ENCODE measurements at regions not wholly inside any gene's neighbourhood (a gene's known extent, or its start where the extent isn't known, plus 50 kb on each side); places are given as distances from the start of the nearest gene placed in this dataset.

GRCh38 chr2:106280722-106281446 lies 86.8 kb upstream of the UXS1 start:
- Mint-ChIP-seq H3K9me3 (no peaks in the 10 kb centered on the region), H3K36me3 (ENCODE audit: low read depth) (no peaks in the 10 kb centered on the region), H3K4me3 (peak overlapping the region in 1 of 3 experiments; percentile 24), H3K4me1 (peaks cover 68% of the 10 kb centered on the region), H3K27me3 (ENCODE audit: low read depth) (peaks cover 9% of the 10 kb centered on the region), H3K27ac (peak overlapping the region; percentile 37 to 87 (median 49))
- TF ChIP-seq CTCF (IDR thresholded peaks at IDR 0.05; ENCODE audit: unreplicated experiment in 3 of 3), result no peak

GRCh38 chr2:106280224-106280623 lies 86.1 kb upstream of the UXS1 start:
- Mint-ChIP-seq H3K27me3 (ENCODE audit: low read depth) (peaks cover 9% of the 10 kb centered on the region), H3K9me3 (no peaks in the 10 kb centered on the region), H3K4me1 (peaks cover 63% of the 10 kb centered on the region), H3K36me3 (ENCODE audit: low read depth) (no peaks in the 10 kb centered on the region), H3K27ac (peak overlapping the region; percentile 87 to 91 (median 88)), H3K4me3 (no peak overlapping the region)
- no peak for TF ChIP-seq CTCF (IDR thresholded peaks at IDR 0.05; ENCODE audit: unreplicated experiment in 3 of 3)

GRCh38 chr2:106278112-106278876 lies 84.2 kb upstream of the UXS1 start:
- Mint-ChIP-seq H3K27me3 (ENCODE audit: low read depth) (peaks cover 3% of the 10 kb centered on the region), H3K27ac (peak overlapping the region; percentile 45 to 92 (median 88)), H3K4me3 (no peak overlapping the region), H3K4me1 (peaks cover 58% of the 10 kb centered on the region), H3K9me3 (no peaks in the 10 kb centered on the region), H3K36me3 (ENCODE audit: low read depth) (no peaks in the 10 kb centered on the region)
- TF ChIP-seq CTCF (IDR thresholded peaks at IDR 0.05; ENCODE audit: unreplicated experiment in 3 of 3), result no peak

GRCh38 chr2:106277426-106277825 lies 83.3 kb upstream of the UXS1 start:
- Mint-ChIP-seq H3K4me1 (peaks cover 51% of the 10 kb centered on the region), H3K27ac (peak overlapping the region in 2 of 3 experiments; percentile 88 to 92), H3K36me3 (ENCODE audit: low read depth) (no peaks in the 10 kb centered on the region), H3K9me3 (no peaks in the 10 kb centered on the region), H3K27me3 (ENCODE audit: low read depth) (peaks cover 3% of the 10 kb centered on the region), H3K4me3 (no peak overlapping the region)
- TF ChIP-seq CTCF (IDR thresholded peaks at IDR 0.05; ENCODE audit: unreplicated experiment in 3 of 3), result no peak

GRCh38 chr2:106275971-106276370 lies 81.9 kb upstream of the UXS1 start:
- Mint-ChIP-seq H3K4me1 (peaks cover 51% of the 10 kb centered on the region), H3K36me3 (ENCODE audit: low read depth) (no peaks in the 10 kb centered on the region), H3K4me3 (no peak overlapping the region), H3K27me3 (ENCODE audit: low read depth) (peaks cover 3% of the 10 kb centered on the region), H3K9me3 (no peaks in the 10 kb centered on the region), H3K27ac (no peak overlapping the region)
- TF ChIP-seq CTCF (IDR thresholded peaks at IDR 0.05; ENCODE audit: unreplicated experiment in 3 of 3), result no peak

Measured in nephron (organoid).